ENCODE measurements at regions not wholly inside any gene's neighbourhood (a gene's known extent, or its start where the extent isn't known, plus 50 kb on each side); places are given as distances from the start of the nearest gene placed in this dataset.

- TF ChIP-seq, protein P1, sequence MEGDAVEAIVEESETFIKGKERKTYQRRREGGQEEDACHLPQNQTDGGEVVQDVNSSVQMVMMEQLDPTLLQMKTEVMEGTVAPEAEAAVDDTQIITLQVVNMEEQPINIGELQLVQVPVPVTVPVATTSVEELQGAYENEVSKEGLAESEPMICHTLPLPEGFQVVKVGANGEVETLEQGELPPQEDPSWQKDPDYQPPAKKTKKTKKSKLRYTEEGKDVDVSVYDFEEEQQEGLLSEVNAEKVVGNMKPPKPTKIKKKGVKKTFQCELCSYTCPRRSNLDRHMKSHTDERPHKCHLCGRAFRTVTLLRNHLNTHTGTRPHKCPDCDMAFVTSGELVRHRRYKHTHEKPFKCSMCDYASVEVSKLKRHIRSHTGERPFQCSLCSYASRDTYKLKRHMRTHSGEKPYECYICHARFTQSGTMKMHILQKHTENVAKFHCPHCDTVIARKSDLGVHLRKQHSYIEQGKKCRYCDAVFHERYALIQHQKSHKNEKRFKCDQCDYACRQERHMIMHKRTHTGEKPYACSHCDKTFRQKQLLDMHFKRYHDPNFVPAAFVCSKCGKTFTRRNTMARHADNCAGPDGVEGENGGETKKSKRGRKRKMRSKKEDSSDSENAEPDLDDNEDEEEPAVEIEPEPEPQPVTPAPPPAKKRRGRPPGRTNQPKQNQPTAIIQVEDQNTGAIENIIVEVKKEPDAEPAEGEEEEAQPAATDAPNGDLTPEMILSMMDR (conservative IDR thresholded peaks at IDR 0.05 in 1 of 2, IDR thresholded peaks at IDR 0.05 in 1 of 2; ENCODE audit: low read depth in 1 of 2, low read length in 2 of 2): no peak
- no peak for TF ChIP-seq EZH2 (IDR thresholded peaks at IDR 0.05; ENCODE audit: low read length, missing control alignments)
Measured at GRCh38 chr12:90589956-90590355, 365.0 kb downstream of the CCER1 start.
